GM23338 (cell line): ENCODE measurements at regions not wholly inside any gene's neighbourhood (a gene's known extent, or its start where the extent isn't known, plus 50 kb on each side); places are given as distances from the start of the nearest gene placed in this dataset.

Experiments used
- ATAC-seq: fragments of 200-7000 bp; cut with Tn5 transposase; 3 replicates; pipeline ENCODE4 v1.9.1; 2020
- DNase-seq: peaks from one replicate; pipeline ENCODE4 v3.0.0-alpha.2; 2015; ENCODE audit warnings: low spot score
- H2AFZ ChIP-seq: fragments of 200-600 bp; sonication (generic); 2 replicates; pipeline ENCODE4 v1.8.0; 2016; ENCODE audit warnings: antibody characterized with exemption, mild to moderate bottlenecking, moderate library complexity
- H3F3A ChIP-seq: fragments of 200-600 bp; sonication (generic); replicated peaks from 2 replicates; pipeline ENCODE4 v1.8.0; 2017; ENCODE audit warnings: antibody characterized with exemption, mixed run types, low read depth
- H3K27ac ChIP-seq: fragments of 200-600 bp; sonication (generic); 2 replicates; pipeline ENCODE4 v1.6.1; 2016; ENCODE audit warnings: low read depth
- H3K27me3 ChIP-seq: fragments of 200-600 bp; sonication (generic); 2 replicates; pipeline ENCODE4 v1.8.0; 2016; ENCODE audit warnings: mild to moderate bottlenecking, mixed run types, moderate library complexity; ENCODE audit not compliant: insufficient read depth
- H3K36me3 ChIP-seq: fragments of 200-600 bp; sonication (generic); 2 replicates; pipeline ENCODE4 v1.8.0; 2016; ENCODE audit warnings: mild to moderate bottlenecking; ENCODE audit not compliant: insufficient read depth
- H3K4me1 ChIP-seq: fragments of 200-600 bp; sonication (generic); 2 replicates; pipeline ENCODE4 v1.8.0; 2016; ENCODE audit warnings: mild to moderate bottlenecking, moderate library complexity; ENCODE audit not compliant: insufficient read depth
- H3K4me2 ChIP-seq: fragments of 200-600 bp; sonication (generic); 2 replicates; pipeline ENCODE4 v1.7.1; 2017; ENCODE audit warnings: mixed run types
- H3K4me3 ChIP-seq: fragments of 200-600 bp; sonication (generic); 2 replicates; pipeline ENCODE4 v1.6.1; 2016; ENCODE audit warnings: mixed run types
- H3K79me2 ChIP-seq: fragments of 200-600 bp; sonication (generic); replicated peaks from 2 replicates; pipeline ENCODE4 v1.8.0; 2017; ENCODE audit warnings: mild to moderate bottlenecking; ENCODE audit not compliant: insufficient read depth
- H3K9me2 ChIP-seq: fragments of 200-600 bp; sonication (generic); 2 replicates; pipeline ENCODE4 v1.8.0; 2017; ENCODE audit not compliant: insufficient read depth
- H4K20me1 ChIP-seq: fragments of 200-600 bp; sonication (generic); replicated peaks from 2 replicates; pipeline ENCODE4 v1.8.0; 2017; ENCODE audit warnings: mild to moderate bottlenecking; ENCODE audit not compliant: insufficient read depth
- H3K27ac Mint-ChIP-seq: 2 replicates; pipeline ENCODE4 v1.8.0; 2020; ENCODE audit warnings: inconsistent platforms, mild to moderate bottlenecking, moderate library complexity, mixed read lengths
- H3K27me3 Mint-ChIP-seq: 3 replicates; pipeline ENCODE4 v1.8.0; 2022; ENCODE audit warnings: low read depth, mild to moderate bottlenecking, moderate library complexity, mixed read lengths, inconsistent platforms; ENCODE audit not compliant: insufficient read depth, poor library complexity
- H3K36me3 Mint-ChIP-seq: 3 replicates; pipeline ENCODE4 v1.8.0; 2021; ENCODE audit warnings: low read depth, mild to moderate bottlenecking, inconsistent platforms, moderate library complexity, mixed read lengths
- H3K4me1 Mint-ChIP-seq: 3 replicates; pipeline ENCODE4 v1.8.0; 2020; ENCODE audit warnings: mild to moderate bottlenecking, inconsistent platforms, mixed read lengths
- H3K4me3 Mint-ChIP-seq: 3 replicates; pipeline ENCODE4 v1.8.0; 2021; ENCODE audit warnings: moderate library complexity, mild to moderate bottlenecking, inconsistent platforms, mixed read lengths
- H3K9me3 Mint-ChIP-seq: 3 replicates; pipeline ENCODE4 v1.8.0; 2020; ENCODE audit warnings: moderate library complexity, mild to moderate bottlenecking, inconsistent platforms, mixed read lengths
- CREB1 ChIP-seq: fragments of 250-450 bp; sonication (Bioruptor Pico); IDR thresholded peaks from 2 replicates; pipeline ENCODE4 v1.5.0; 2020; ENCODE audit warnings: low read depth, mild to moderate bottlenecking, moderate library complexity
- ETS1 ChIP-seq: IDR thresholded peaks from 2 replicates; pipeline ENCODE4 v1.6.1; 2016; ENCODE audit warnings: antibody characterized with exemption
- EZH2 ChIP-seq: fragments of 200-600 bp; sonication (generic); IDR thresholded peaks from one replicate; pipeline ENCODE4 v1.8.0; 2017; ENCODE audit warnings: antibody characterized with exemption, mild to moderate bottlenecking, low read depth; ENCODE audit not compliant: unreplicated experiment
- EZH2phosphoT487 ChIP-seq: fragments of 200-600 bp; sonication (generic); IDR thresholded peaks from one replicate; pipeline ENCODE4 v1.8.1; 2018; ENCODE audit warnings: antibody characterized with exemption; ENCODE audit not compliant: unreplicated experiment
- JUNB ChIP-seq: IDR thresholded peaks from one replicate; pipeline ENCODE4 v1.6.1; 2016; ENCODE audit warnings: antibody characterized with exemption; ENCODE audit not compliant: unreplicated experiment
- NANOG ChIP-seq: IDR thresholded peaks from 2 replicates; pipeline ENCODE4 v1.6.1; 2016; ENCODE audit warnings: antibody characterized with exemption, borderline replicate concordance
- STAT1 ChIP-seq: IDR thresholded peaks from one replicate; pipeline ENCODE4 v1.6.1; 2016; ENCODE audit warnings: antibody characterized with exemption; ENCODE audit not compliant: unreplicated experiment
- ZNF114 ChIP-seq: fragments of 250-450 bp; sonication (Bioruptor Pico); IDR thresholded peaks from 2 replicates; pipeline ENCODE4 v1.5.0; 2020; ENCODE audit warnings: mild to moderate bottlenecking, moderate library complexity
- ZNF331 ChIP-seq: fragments of 250-450 bp; sonication (Bioruptor Pico); IDR thresholded peaks from 2 replicates; pipeline ENCODE4 v1.5.0; 2020; ENCODE audit warnings: low read depth, mild to moderate bottlenecking, moderate library complexity
- TF ChIP-seq, protein P1 (sequence below): IDR thresholded peaks from one replicate; pipeline ENCODE4 v1.6.1; 2018; ENCODE audit warnings: antibody characterized with exemption; ENCODE audit not compliant: unreplicated experiment
- TF ChIP-seq, protein P2 (sequence below), 2 experiments: fragments of 200-600 bp in 1 of 2; sonication (generic) in 1 of 2; conservative IDR thresholded peaks; 2 replicates each; pipeline versions ENCODE4 v1.5.1 to v1.6.1; 2016 to 2017; ENCODE audit warnings: antibody characterized with exemption in 2 of 2, low read depth in 2 of 2, mild to moderate bottlenecking in 2 of 2, moderate library complexity in 1 of 2

DNA sequence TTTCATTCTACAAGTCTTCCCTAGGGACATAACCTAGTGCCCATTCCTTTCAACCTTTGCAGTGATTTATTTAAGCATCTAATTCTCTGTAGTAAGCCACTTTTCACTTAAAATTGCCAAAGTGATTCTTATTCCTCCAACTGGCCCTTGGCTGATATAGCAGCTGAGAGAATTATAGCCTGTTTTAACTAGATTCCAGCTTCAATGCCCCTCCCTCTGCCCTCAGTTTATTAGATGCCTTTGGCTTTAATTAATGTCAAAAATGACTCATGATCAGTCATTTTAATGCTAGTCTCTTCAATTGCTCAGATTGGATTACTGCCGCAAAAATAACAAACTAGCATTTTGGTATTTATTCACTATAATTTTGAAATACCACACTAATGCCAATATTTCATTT lies 145.4 kb upstream of the KCTD3 start (continued):
- no peak for TF ChIP-seq ETS1
- no peak for TF ChIP-seq CREB1 (CRISPR knock-in tag)
- no peak for TF ChIP-seq EZH2
- no peak for TF ChIP-seq ZNF114 (CRISPR knock-in tag)
- TF ChIP-seq, protein P1, sequence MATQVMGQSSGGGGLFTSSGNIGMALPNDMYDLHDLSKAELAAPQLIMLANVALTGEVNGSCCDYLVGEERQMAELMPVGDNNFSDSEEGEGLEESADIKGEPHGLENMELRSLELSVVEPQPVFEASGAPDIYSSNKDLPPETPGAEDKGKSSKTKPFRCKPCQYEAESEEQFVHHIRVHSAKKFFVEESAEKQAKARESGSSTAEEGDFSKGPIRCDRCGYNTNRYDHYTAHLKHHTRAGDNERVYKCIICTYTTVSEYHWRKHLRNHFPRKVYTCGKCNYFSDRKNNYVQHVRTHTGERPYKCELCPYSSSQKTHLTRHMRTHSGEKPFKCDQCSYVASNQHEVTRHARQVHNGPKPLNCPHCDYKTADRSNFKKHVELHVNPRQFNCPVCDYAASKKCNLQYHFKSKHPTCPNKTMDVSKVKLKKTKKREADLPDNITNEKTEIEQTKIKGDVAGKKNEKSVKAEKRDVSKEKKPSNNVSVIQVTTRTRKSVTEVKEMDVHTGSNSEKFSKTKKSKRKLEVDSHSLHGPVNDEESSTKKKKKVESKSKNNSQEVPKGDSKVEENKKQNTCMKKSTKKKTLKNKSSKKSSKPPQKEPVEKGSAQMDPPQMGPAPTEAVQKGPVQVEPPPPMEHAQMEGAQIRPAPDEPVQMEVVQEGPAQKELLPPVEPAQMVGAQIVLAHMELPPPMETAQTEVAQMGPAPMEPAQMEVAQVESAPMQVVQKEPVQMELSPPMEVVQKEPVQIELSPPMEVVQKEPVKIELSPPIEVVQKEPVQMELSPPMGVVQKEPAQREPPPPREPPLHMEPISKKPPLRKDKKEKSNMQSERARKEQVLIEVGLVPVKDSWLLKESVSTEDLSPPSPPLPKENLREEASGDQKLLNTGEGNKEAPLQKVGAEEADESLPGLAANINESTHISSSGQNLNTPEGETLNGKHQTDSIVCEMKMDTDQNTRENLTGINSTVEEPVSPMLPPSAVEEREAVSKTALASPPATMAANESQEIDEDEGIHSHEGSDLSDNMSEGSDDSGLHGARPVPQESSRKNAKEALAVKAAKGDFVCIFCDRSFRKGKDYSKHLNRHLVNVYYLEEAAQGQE: no peak

- no peak for DNase-seq
- no peaks in the 10 kb centered on the region; the same call in 2 of the 3 replicates for H3K36me3 Mint-ChIP-seq
- no peak for ATAC-seq
- H3F3A ChIP-seq: no peaks in the 10 kb centered on the region
- H3K27ac Mint-ChIP-seq: no peak overlapping the region
- H3K9me3 Mint-ChIP-seq: peaks cover 8% of the 10 kb centered on the region; the same call in 2 of the 3 replicates
- H3K79me2 ChIP-seq: no peaks in the 10 kb centered on the region
- no peaks in the 10 kb centered on the region for H3K36me3 ChIP-seq
- H3K9me2 ChIP-seq: no peaks in the 10 kb centered on the region
- no peaks in the 10 kb centered on the region for H3K27me3 Mint-ChIP-seq
- no peak overlapping the region for H3K4me3 Mint-ChIP-seq
- H3K27me3 ChIP-seq: no peaks in the 10 kb centered on the region
- no peak overlapping the region for H2AFZ ChIP-seq
- peaks cover 6% of the 10 kb centered on the region for H3K4me1 Mint-ChIP-seq
- no peaks in the 10 kb centered on the region for H3K4me1 ChIP-seq
- H3K4me3 ChIP-seq: no peak overlapping the region
- no peaks in the 10 kb centered on the region for H4K20me1 ChIP-seq
- H3K4me2 ChIP-seq: no peak overlapping the region
- no peak overlapping the region for H3K27ac ChIP-seq
- TF ChIP-seq CREB1 (CRISPR knock-in tag) (no peak), ZNF331 (CRISPR knock-in tag) (no peak), ZNF114 (CRISPR knock-in tag) (no peak), EZH2phosphoT487 (no peak), STAT1 (no peak), NANOG (no peak), JUNB (no peak), EZH2 (no peak), ETS1 (no peak)
- TF ChIP-seq, protein P1: no peak
- TF ChIP-seq, protein P2, sequence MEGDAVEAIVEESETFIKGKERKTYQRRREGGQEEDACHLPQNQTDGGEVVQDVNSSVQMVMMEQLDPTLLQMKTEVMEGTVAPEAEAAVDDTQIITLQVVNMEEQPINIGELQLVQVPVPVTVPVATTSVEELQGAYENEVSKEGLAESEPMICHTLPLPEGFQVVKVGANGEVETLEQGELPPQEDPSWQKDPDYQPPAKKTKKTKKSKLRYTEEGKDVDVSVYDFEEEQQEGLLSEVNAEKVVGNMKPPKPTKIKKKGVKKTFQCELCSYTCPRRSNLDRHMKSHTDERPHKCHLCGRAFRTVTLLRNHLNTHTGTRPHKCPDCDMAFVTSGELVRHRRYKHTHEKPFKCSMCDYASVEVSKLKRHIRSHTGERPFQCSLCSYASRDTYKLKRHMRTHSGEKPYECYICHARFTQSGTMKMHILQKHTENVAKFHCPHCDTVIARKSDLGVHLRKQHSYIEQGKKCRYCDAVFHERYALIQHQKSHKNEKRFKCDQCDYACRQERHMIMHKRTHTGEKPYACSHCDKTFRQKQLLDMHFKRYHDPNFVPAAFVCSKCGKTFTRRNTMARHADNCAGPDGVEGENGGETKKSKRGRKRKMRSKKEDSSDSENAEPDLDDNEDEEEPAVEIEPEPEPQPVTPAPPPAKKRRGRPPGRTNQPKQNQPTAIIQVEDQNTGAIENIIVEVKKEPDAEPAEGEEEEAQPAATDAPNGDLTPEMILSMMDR (conservative IDR thresholded peaks at IDR 0.05; ENCODE audit: low read depth in 2 of 2): no peak
Observed at GRCh38 chr1:215423288-215423687, 143.8 kb upstream of the KCTD3 start.
